ENCODE measurements at regions not wholly inside any gene's neighbourhood (a gene's known extent, or its start where the extent isn't known, plus 50 kb on each side); places are given as distances from the start of the nearest gene placed in this dataset.
A peak's percentile ranks its signal among the peaks of the same experiment; 100 is the strongest.

DNA sequence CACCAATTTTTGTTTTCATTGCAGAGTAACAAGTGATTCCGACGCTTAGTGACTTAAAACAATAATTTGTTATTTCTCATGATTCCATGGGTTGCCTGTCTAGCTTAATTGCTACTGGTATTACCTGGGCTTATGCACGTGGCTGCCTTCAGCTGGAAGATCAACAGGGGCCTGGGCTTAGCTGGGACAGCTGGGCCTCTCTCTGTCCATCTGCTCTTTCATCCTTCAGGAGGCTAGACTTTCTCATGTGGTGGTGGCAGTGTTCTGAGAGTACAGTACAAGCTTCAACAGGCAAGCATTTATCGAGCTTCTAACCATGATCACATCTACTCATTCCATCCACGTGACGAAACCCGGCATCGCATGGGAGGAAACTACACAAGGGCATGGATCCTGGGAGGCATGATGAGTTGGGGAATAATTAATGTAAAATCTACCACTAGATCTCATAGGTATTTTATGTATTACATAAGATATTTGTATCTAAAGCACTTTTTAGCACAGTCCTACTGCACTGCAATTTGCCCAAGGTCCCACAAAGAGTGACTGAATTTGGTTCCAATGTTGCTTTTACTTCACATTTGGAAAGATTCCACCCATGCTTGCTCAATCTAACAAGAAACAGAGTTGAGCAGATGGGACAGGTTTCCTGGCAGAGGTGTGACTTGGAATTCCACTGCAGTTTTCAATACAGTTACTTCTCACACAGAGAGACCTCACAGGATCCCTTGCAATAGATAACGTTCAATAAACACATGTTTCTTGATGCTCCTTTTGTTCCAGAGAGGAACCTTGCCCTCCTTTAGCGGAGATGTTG lies 153.1 kb upstream of the FRMD6 start:
- CTCF ChIA-PET = interaction anchor here (2.9 kb wide), 1 partner anchor 13 kb away, joined by 8 read pairs; no protein-coding TSS in a partner anchor
- no peak overlapping the region for H3K27ac ChIP-seq (ENCODE audit: insufficient read depth, low read depth, low read length)

GRCh38 chr14:51500776-51501175 lies 150.9 kb upstream of the FRMD6 start:
- CTCF ChIA-PET = interaction anchor here (0.5 to 2.9 kb wide), 5 partner anchors 10 to 152 kb away, joined by 3 to 8 read pairs (median 3); no protein-coding TSS in a partner anchor
- intact Hi-C loops (cut with micrococcal nuclease) (no loop called here), dilution Hi-C loops (cut with MboI; ENCODE audit: extremely low pct_ligation_motif_present, low sequenced_read_pairs) (no loop called here)
- TF ChIP-seq GATA2 (IDR thresholded peaks at IDR 0.05; ENCODE audit: insufficient read depth, insufficient read length, low read depth, low read length) (peak; percentile 28), JUN (IDR thresholded peaks at IDR 0.05; ENCODE audit: borderline replicate concordance, insufficient read depth, insufficient read length, low read depth) (no peak)
- peaks cover 6% of the 10 kb centered on the region for H3K4me1 ChIP-seq (ENCODE audit: control insufficient read depth, extremely low read depth, insufficient read depth, low read length)
- H3K9me3 ChIP-seq (replicated peaks; ENCODE audit: control insufficient read depth, insufficient read depth, low read length) = no peaks in the 10 kb centered on the region
- FAIRE-seq (peak; percentile 8), DNase-seq (ENCODE audit: low read depth, low spot score) (peak; percentile 53)
- BruUV-seq (replicated peaks) = no TSS peak
- H3K27me3 ChIP-seq (ENCODE audit: control insufficient read depth in 2 of 2, insufficient read depth in 2 of 2, low read length in 2 of 2) = no peaks in the 10 kb centered on the region
- H3K9me1 ChIP-seq (replicated peaks; ENCODE audit: control insufficient read depth, extremely low read depth, insufficient read depth, low read length) = no peaks in the 10 kb centered on the region
- H3K9ac ChIP-seq (replicated peaks; ENCODE audit: extremely low read depth, insufficient read depth, low read length) = no peak overlapping the region
- H3K36me3 ChIP-seq (ENCODE audit: control insufficient read depth in 2 of 2, extremely low read depth in 1 of 2, insufficient read depth in 2 of 2, low read length in 2 of 2) = no peaks in the 10 kb centered on the region
- POLR2A ChIA-PET = no interaction called here
- H3K27ac ChIP-seq (ENCODE audit: insufficient read depth, low read depth, low read length) = no peak overlapping the region
- no peaks in the 10 kb centered on the region for H3K79me2 ChIP-seq (ENCODE audit: control insufficient read depth, insufficient read depth, low read length)
- no peak overlapping the region for H3K4me2 ChIP-seq (ENCODE audit: insufficient read depth, low read length)
- no peak overlapping the region for H3K4me3 ChIP-seq (replicated peaks in 1 of 3; ENCODE audit: insufficient read depth in 1 of 3, low read depth in 1 of 3, low read length in 3 of 3)
- no peaks in the 10 kb centered on the region for H4K20me1 ChIP-seq (replicated peaks; ENCODE audit: control insufficient read depth, extremely low read depth, insufficient read depth, low read length)
- H2AFZ ChIP-seq (ENCODE audit: low read depth, low read length) = no peak overlapping the region

More for the DNA sequence above, 153.1 kb upstream of the FRMD6 start:
- H3K9ac ChIP-seq (replicated peaks; ENCODE audit: extremely low read depth, insufficient read depth, low read length) = no peak overlapping the region
- no peaks in the 10 kb centered on the region for H3K79me2 ChIP-seq (ENCODE audit: control insufficient read depth, insufficient read depth, low read length)
- intact Hi-C loops (cut with micrococcal nuclease) (no loop called here), dilution Hi-C loops (cut with MboI; ENCODE audit: extremely low pct_ligation_motif_present, low sequenced_read_pairs) (no loop called here)
- FAIRE-seq = no peak
- no peak overlapping the region for H3K4me3 ChIP-seq (replicated peaks in 1 of 3; ENCODE audit: insufficient read depth in 1 of 3, low read depth in 1 of 3, low read length in 3 of 3)
- POLR2A ChIA-PET = no interaction called here
- no peaks in the 10 kb centered on the region for H3K36me3 ChIP-seq (ENCODE audit: control insufficient read depth in 2 of 2, extremely low read depth in 1 of 2, insufficient read depth in 2 of 2, low read length in 2 of 2)
- no peak overlapping the region for H3K4me2 ChIP-seq (ENCODE audit: insufficient read depth, low read length)
- H3K4me1 ChIP-seq (ENCODE audit: control insufficient read depth, extremely low read depth, insufficient read depth, low read length) = peaks cover 6% of the 10 kb centered on the region
- TF ChIP-seq JUN (IDR thresholded peaks at IDR 0.05; ENCODE audit: borderline replicate concordance, insufficient read depth, insufficient read length, low read depth) (no peak), POLR2A (IDR thresholded peaks at IDR 0.05; ENCODE audit: low read depth, low read length) (no peak), GATA2 (IDR thresholded peaks at IDR 0.05; ENCODE audit: insufficient read depth, insufficient read length, low read depth, low read length) (no peak)
- TF ChIP-seq, protein P1, sequence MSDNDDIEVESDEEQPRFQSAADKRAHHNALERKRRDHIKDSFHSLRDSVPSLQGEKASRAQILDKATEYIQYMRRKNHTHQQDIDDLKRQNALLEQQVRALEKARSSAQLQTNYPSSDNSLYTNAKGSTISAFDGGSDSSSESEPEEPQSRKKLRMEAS (IDR thresholded peaks at IDR 0.05; ENCODE audit: insufficient read depth, insufficient read length) = no peak
- BruUV-seq (replicated peaks) = no TSS peak
- H2AFZ ChIP-seq (ENCODE audit: low read depth, low read length) = no peak overlapping the region
- no peaks in the 10 kb centered on the region for H3K27me3 ChIP-seq (ENCODE audit: control insufficient read depth in 2 of 2, insufficient read depth in 2 of 2, low read length in 2 of 2)
- no peaks in the 10 kb centered on the region for H3K9me1 ChIP-seq (replicated peaks; ENCODE audit: control insufficient read depth, extremely low read depth, insufficient read depth, low read length)
- no peak for DNase-seq (ENCODE audit: low read depth, low spot score)
- no peaks in the 10 kb centered on the region for H4K20me1 ChIP-seq (replicated peaks; ENCODE audit: control insufficient read depth, extremely low read depth, insufficient read depth, low read length)
- H3K9me3 ChIP-seq (replicated peaks; ENCODE audit: control insufficient read depth, insufficient read depth, low read length) = no peaks in the 10 kb centered on the region

Measured in endothelial cell of umbilical vein (primary cell).